ENCODE measurements at regions not wholly inside any gene's neighbourhood (a gene's known extent, or its start where the extent isn't known, plus 50 kb on each side); places are given as distances from the start of the nearest gene placed in this dataset.

- Histone ChIP-seq H3K36me3 (ENCODE audit: control insufficient read depth in 2 of 2, insufficient read depth in 1 of 2, low read length in 2 of 2) (no peaks in the 10 kb centered on the region), H3K9me3 (ENCODE audit: control insufficient read depth, insufficient read depth, low read depth, low read length) (no peaks in the 10 kb centered on the region), H3K4me1 (ENCODE audit: control insufficient read depth, insufficient read depth, low read length) (no peaks in the 10 kb centered on the region), H3K27ac (ENCODE audit: extremely low read depth, low read depth, low read length) (no peak overlapping the region), H3K4me3 (ENCODE audit: low read depth, low read length) (peak overlapping the region; percentile 36)
- POLR2A ChIA-PET, result no interaction called here
- TF ChIP-seq ZNF335 (tag by site-specific recombination; conservative IDR thresholded peaks at IDR 0.05) (0 out of 2 replicates have a peak, but pooled peaks have one; percentile 28), ZNF433 (tag by site-specific recombination; IDR thresholded peaks at IDR 0.05; ENCODE audit: low read depth) (no peak), ZNF366 (tag by site-specific recombination; conservative IDR thresholded peaks at IDR 0.05) (no peak)
- CTCF ChIA-PET, result interaction anchor here (0.7 to 2.2 kb wide), 2 partner anchors 12 to 1076 kb away, joined by 4 to 8 read pairs; no protein-coding TSS in a partner anchor
Observed at GRCh38 chr7:82559193-82559805, 115.7 kb upstream of the CACNA2D1 start.

DNA sequence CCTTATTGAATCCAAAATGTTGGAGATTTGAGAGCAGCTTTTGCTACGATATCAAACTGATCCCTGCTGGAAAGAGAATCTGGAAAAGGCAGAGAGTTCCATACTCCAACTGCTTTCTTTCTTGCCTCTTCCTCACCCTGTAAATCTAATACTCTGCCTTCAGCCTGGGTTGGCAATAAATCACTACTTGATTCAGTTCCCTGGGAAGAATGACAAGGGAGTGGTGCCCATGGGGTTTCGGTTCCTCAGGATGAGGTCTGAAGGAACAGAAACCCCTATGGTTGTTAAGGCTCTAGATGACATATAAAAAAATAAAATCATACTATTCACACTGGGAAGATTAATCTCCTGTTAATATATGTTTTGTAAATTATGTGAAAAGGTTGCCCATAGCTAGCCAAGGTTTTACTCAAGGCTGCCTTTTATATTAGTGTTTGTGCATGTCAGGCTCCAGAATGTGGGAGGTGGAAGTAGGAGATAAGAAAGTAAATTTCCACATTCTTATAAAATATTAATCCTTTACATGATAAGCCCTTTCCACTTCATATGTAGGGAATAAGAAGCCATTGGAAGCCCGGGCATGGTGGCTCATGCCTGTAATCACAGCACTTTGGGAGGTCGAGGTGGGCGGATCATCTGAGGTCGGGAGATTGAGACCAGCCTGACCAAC is 106.2 kb upstream of the CACNA2D1 start:
- TF ChIP-seq ZBTB20 (tag by site-specific recombination; IDR thresholded peaks at IDR 0.05) (no peak), ZNF521 (tag by site-specific recombination; IDR thresholded peaks at IDR 0.05) (no peak), ZSCAN16 (tag by site-specific recombination; IDR thresholded peaks at IDR 0.05) (no peak), HOXD13 (CRISPR knock-in tag; IDR thresholded peaks at IDR 0.05; ENCODE audit: borderline replicate concordance) (no peak), ZNF311 (tag by site-specific recombination; IDR thresholded peaks at IDR 0.05; ENCODE audit: borderline replicate concordance) (no peak), REST (tag by site-specific recombination; IDR thresholded peaks at IDR 0.05) (no peak), ZNF776 (tag by site-specific recombination; IDR thresholded peaks at IDR 0.05; ENCODE audit: borderline replicate concordance) (no peak), ZNF138 (tag by site-specific recombination; IDR thresholded peaks at IDR 0.05; ENCODE audit: borderline replicate concordance) (no peak), ZNF221 (tag by site-specific recombination; IDR thresholded peaks at IDR 0.05; ENCODE audit: borderline replicate concordance) (no peak), ZNF239 (tag by site-specific recombination; IDR thresholded peaks at IDR 0.05) (no peak), ZNF621 (tag by site-specific recombination; IDR thresholded peaks at IDR 0.05) (no peak), ZNF146 (tag by site-specific recombination; IDR thresholded peaks at IDR 0.05) (no peak), ZNF140 (tag by site-specific recombination; IDR thresholded peaks at IDR 0.05) (no peak)
- TF ChIP-seq, protein P1, sequence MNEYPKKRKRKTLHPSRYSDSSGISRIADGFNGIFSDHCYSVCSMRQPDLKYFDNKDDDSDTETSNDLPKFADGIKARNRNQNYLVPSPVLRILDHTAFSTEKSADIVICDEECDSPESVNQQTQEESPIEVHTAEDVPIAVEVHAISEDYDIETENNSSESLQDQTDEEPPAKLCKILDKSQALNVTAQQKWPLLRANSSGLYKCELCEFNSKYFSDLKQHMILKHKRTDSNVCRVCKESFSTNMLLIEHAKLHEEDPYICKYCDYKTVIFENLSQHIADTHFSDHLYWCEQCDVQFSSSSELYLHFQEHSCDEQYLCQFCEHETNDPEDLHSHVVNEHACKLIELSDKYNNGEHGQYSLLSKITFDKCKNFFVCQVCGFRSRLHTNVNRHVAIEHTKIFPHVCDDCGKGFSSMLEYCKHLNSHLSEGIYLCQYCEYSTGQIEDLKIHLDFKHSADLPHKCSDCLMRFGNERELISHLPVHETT (tag by site-specific recombination; IDR thresholded peaks at IDR 0.05), result no peak
- CTCF ChIA-PET, result no interaction called here
- Histone ChIP-seq H3K4me3 (ENCODE audit: low read depth, low read length) (no peak overlapping the region), H3K9me3 (ENCODE audit: control insufficient read depth, insufficient read depth, low read depth, low read length) (no peaks in the 10 kb centered on the region), H3K36me3 (ENCODE audit: control insufficient read depth in 2 of 2, insufficient read depth in 1 of 2, low read length in 2 of 2) (no peaks in the 10 kb centered on the region), H3K4me1 (ENCODE audit: control insufficient read depth, insufficient read depth, low read length) (peaks cover 3% of the 10 kb centered on the region; the same call in 1 of the 2 replicates), H3K27ac (ENCODE audit: extremely low read depth, low read depth, low read length) (no peak overlapping the region)
- POLR2A ChIA-PET, result no interaction called here

All from HEK293 (cell line).